HCT116 (cell line): ENCODE measurements at regions not wholly inside any gene's neighbourhood (a gene's known extent, or its start where the extent isn't known, plus 50 kb on each side); places are given as distances from the start of the nearest gene placed in this dataset.

Source experiments
- CEBPB ChIP-seq: IDR thresholded peaks from 2 replicates; pipeline ENCODE4 v1.6.1; 2012; ENCODE audit warnings: low read depth
- CTCF ChIP-seq, 3 experiments: fragments of 200-600 bp in 1 of 3; sonication (generic) in 1 of 3; IDR thresholded peaks in 2 of 3; conservative IDR thresholded peaks in 1 of 3; 2 replicates each; pipeline ENCODE4 v1.5.1; 2012 to 2017; ENCODE audit warnings: low read depth in 2 of 3, low read length in 2 of 3, antibody characterized with exemption in 1 of 3, borderline replicate concordance in 1 of 3, control low read depth in 1 of 3, mild to moderate bottlenecking in 1 of 3, mixed read lengths in 1 of 3, mixed run types in 1 of 3, moderate library complexity in 1 of 3; ENCODE audit not compliant: insufficient read depth in 1 of 3
- EGR1 ChIP-seq: IDR thresholded peaks from 2 replicates; pipeline ENCODE4 v1.6.1; 2012; ENCODE audit warnings: low read depth
- ELF1 ChIP-seq: IDR thresholded peaks from 2 replicates; pipeline ENCODE4 v1.6.1; 2012; ENCODE audit warnings: low read depth, borderline replicate concordance
- EZH2 ChIP-seq: fragments of 200-600 bp; sonication (generic); IDR thresholded peaks from 2 replicates; pipeline ENCODE4 v1.6.1; 2017; ENCODE audit warnings: antibody characterized with exemption, mixed run types
- POLR2AphosphoS5 ChIP-seq: IDR thresholded peaks from 2 replicates; pipeline ENCODE4 v1.6.1; 2011; ENCODE audit warnings: mild to moderate bottlenecking, low read depth, low read length, moderate library complexity
- SIN3A ChIP-seq: IDR thresholded peaks from 2 replicates; pipeline ENCODE4 v1.6.1; 2012; ENCODE audit warnings: low read depth

- TF ChIP-seq EGR1: no peak
- TF ChIP-seq CEBPB: no peak
- no peak for TF ChIP-seq POLR2AphosphoS5
- no peak for TF ChIP-seq SIN3A
- TF ChIP-seq CTCF (IDR thresholded peaks at IDR 0.05 in 2 of 3, conservative IDR thresholded peaks at IDR 0.05 in 1 of 3; ENCODE audit: borderline replicate concordance in 1 of 3, insufficient read depth in 1 of 3, low read depth in 2 of 3, low read length in 2 of 3): no peak
- no peak for TF ChIP-seq ELF1
- TF ChIP-seq EZH2: no peak
Observed at GRCh38 chr18:40576507-40577115, 1378.4 kb upstream of the PIK3C3 start.
